ENCODE measurements at regions not wholly inside any gene's neighbourhood (a gene's known extent, or its start where the extent isn't known, plus 50 kb on each side); places are given as distances from the start of the nearest gene placed in this dataset.

- Mint-ChIP-seq H3K27me3 (ENCODE audit: low read depth in 3 of 3) (peaks cover 0 to 3% (median 2%) of the 10 kb centered on the region in 3 donors), H3K36me3 (no peaks in the 10 kb centered on the region), H3K9me3 (peaks cover 0 to 4% (median 0%) of the 10 kb centered on the region in 7 donors), H3K4me3 (peak overlapping the region in 1 of 2 donors; percentile 10), H3K27ac (no peak overlapping the region), H3K4me1 (no peaks in the 10 kb centered on the region)
- intact Hi-C loops (cut with micrococcal nuclease), result no loop called here
- 100% methylated on average over 2 of the region's 6 CpGs for WGBS (ENCODE audit: insufficient coverage)
- Histone ChIP-seq H3K36me3 (replicated peaks in 1 of 2; ENCODE audit: control insufficient read depth in 1 of 2, insufficient read depth in 2 of 2, low read length in 2 of 2) (no peaks in the 10 kb centered on the region), H3K27me3 (ENCODE audit: control insufficient read depth in 2 of 2, insufficient read depth in 2 of 2, low read length in 2 of 2) (no peaks in the 10 kb centered on the region), H4K20me1 (ENCODE audit: insufficient read depth, low read length) (no peaks in the 10 kb centered on the region), H3K9me3 (replicated peaks in 1 of 2; ENCODE audit: control insufficient read depth in 1 of 2, insufficient read depth in 1 of 2, low read length in 2 of 2) (no peaks in the 10 kb centered on the region), H3K4me2 (replicated peaks; ENCODE audit: extremely low read depth, low read length, poor library complexity, severe bottlenecking) (no peak overlapping the region), H3K4me3 (replicated peaks in 1 of 3; ENCODE audit: low read depth in 2 of 3, low read length in 3 of 3) (no peak overlapping the region), H3K79me2 (ENCODE audit: insufficient read depth, low read length) (no peaks in the 10 kb centered on the region), H3K9ac (ENCODE audit: insufficient read depth, low read length, poor library complexity, severe bottlenecking) (no peak overlapping the region), H3K27ac (ENCODE audit: low read depth in 1 of 2, low read length in 2 of 2) (no peak overlapping the region), H2AFZ (ENCODE audit: insufficient read depth, low read depth, low read length, poor library complexity, severe bottlenecking) (no peak overlapping the region), H3K4me1 (ENCODE audit: control insufficient read depth in 1 of 2, insufficient read depth in 2 of 2, low read length in 2 of 2) (no peaks in the 10 kb centered on the region)
- TF ChIP-seq CTCF (IDR thresholded peaks at IDR 0.05), result no peak
- DNase-seq, result no peak
Observed at GRCh38 chr5:38107096-38107495, 151.3 kb upstream of the EGFLAM start.

GRCh38 chr5:38105801-38106200 is 152.6 kb upstream of the EGFLAM start:
- Mint-ChIP-seq H3K9me3 (peaks cover 0 to 4% (median 0%) of the 10 kb centered on the region in 7 donors), H3K27ac (no peak overlapping the region), H3K4me1 (no peaks in the 10 kb centered on the region), H3K4me3 (no peak overlapping the region), H3K27me3 (ENCODE audit: low read depth in 3 of 3) (peaks cover 0 to 3% (median 2%) of the 10 kb centered on the region in 3 donors), H3K36me3 (no peaks in the 10 kb centered on the region)
- no peak for TF ChIP-seq CTCF (IDR thresholded peaks at IDR 0.05)
- Histone ChIP-seq H3K9ac (ENCODE audit: insufficient read depth, low read length, poor library complexity, severe bottlenecking) (no peak overlapping the region), H3K9me3 (replicated peaks in 1 of 2; ENCODE audit: control insufficient read depth in 1 of 2, insufficient read depth in 1 of 2, low read length in 2 of 2) (no peaks in the 10 kb centered on the region), H3K27me3 (ENCODE audit: control insufficient read depth in 2 of 2, insufficient read depth in 2 of 2, low read length in 2 of 2) (no peaks in the 10 kb centered on the region), H3K4me2 (replicated peaks; ENCODE audit: extremely low read depth, low read length, poor library complexity, severe bottlenecking) (no peak overlapping the region), H3K79me2 (ENCODE audit: insufficient read depth, low read length) (no peaks in the 10 kb centered on the region), H4K20me1 (ENCODE audit: insufficient read depth, low read length) (no peaks in the 10 kb centered on the region), H3K27ac (ENCODE audit: low read depth in 1 of 2, low read length in 2 of 2) (no peak overlapping the region), H3K4me1 (ENCODE audit: control insufficient read depth in 1 of 2, insufficient read depth in 2 of 2, low read length in 2 of 2) (no peaks in the 10 kb centered on the region), H3K36me3 (replicated peaks in 1 of 2; ENCODE audit: control insufficient read depth in 1 of 2, insufficient read depth in 2 of 2, low read length in 2 of 2) (no peaks in the 10 kb centered on the region), H2AFZ (ENCODE audit: insufficient read depth, low read depth, low read length, poor library complexity, severe bottlenecking) (no peak overlapping the region), H3K4me3 (replicated peaks in 1 of 3; ENCODE audit: low read depth in 2 of 3, low read length in 3 of 3) (no peak overlapping the region)
- no peak for DNase-seq
- intact Hi-C loops (cut with micrococcal nuclease), result no loop called here
- WGBS (ENCODE audit: insufficient coverage), result 90% methylated on average over 2 of the region's 4 CpGs

All from CD14-positive monocyte (primary cell).